Ascending aorta (tissue), 2 donors: ENCODE measurements at regions not wholly inside any gene's neighbourhood (a gene's known extent, or its start where the extent isn't known, plus 50 kb on each side); places are given as distances from the start of the nearest gene placed in this dataset.

ENCODE experiments used
- DNase-seq, 2 donors: peaks; one replicate each; pipeline ENCODE4 v3.0.0-alpha.2; 2019; ENCODE audit warnings: low spot score in 2 of 2
- H3K27ac ChIP-seq, 2 donors: fragments of 200-600 bp; sonication (generic); one replicate each; pipeline ENCODE4 v1.5.1; 2016 to 2017; ENCODE audit warnings: mild to moderate bottlenecking in 1 of 2
- H3K27me3 ChIP-seq: fragments of 200-600 bp; sonication (generic); one replicate; pipeline ENCODE4 v1.5.1; 2017
- H3K36me3 ChIP-seq, 2 donors: fragments of 200-600 bp; sonication (generic); one replicate each; pipeline ENCODE4 v1.5.1; 2016
- H3K4me1 ChIP-seq, 2 donors: fragments of 200-600 bp; sonication (generic); one replicate each; pipeline ENCODE4 v1.5.1; 2016 to 2017; ENCODE audit warnings: mild to moderate bottlenecking in 1 of 2
- H3K4me3 ChIP-seq, 2 donors: fragments of 200-600 bp; sonication (generic); one replicate each; pipeline ENCODE4 v1.5.1; 2016 to 2017; ENCODE audit warnings: mild to moderate bottlenecking in 1 of 2
- H3K9me3 ChIP-seq, 2 donors: fragments of 200-600 bp; sonication (generic); one replicate each; pipeline ENCODE4 v1.5.1; 2016
- intact Hi-C: fragments of 100-400 bp; cut with DNase I; formaldehyde crosslinking; loops from one replicate; pipeline ENCODE4 v1.15.1; 2023
- TF ChIP-seq, protein P1 (sequence below), 3 experiments: fragments of 200-600 bp in 2 of 3; fragments of 450-650 bp in 1 of 3; sonication (generic) in 2 of 3; IDR thresholded peaks; one replicate each; pipeline ENCODE4 v1.5.1; 2016 to 2019; ENCODE audit warnings: antibody characterized with exemption in 3 of 3, mild to moderate bottlenecking in 1 of 3, moderate library complexity in 1 of 3

DNA sequence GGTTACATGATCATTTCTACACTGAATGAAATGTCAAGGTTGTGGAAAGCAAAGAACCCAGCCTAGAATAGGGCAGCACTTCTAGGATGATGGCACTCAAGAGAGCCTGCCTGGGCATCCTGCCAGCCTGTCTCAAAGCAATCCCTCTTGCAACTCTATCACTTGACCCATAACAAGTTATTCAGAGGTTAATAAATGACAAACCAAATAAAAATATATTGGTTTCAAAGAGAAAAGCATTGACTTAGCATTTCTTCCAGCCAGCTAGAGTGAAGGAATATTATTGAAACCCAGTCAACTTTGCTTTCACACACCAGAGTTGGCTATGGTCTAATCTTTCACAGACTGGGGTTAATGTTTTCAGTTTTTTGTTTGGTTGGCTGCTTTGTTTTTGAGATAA, 214.6 kb upstream of the UBE2E2 start:
- Histone ChIP-seq H3K27me3 (no peaks in the 10 kb centered on the region), H3K36me3 (no peaks in the 10 kb centered on the region), H3K9me3 (no peaks in the 10 kb centered on the region), H3K4me3 (no peak overlapping the region), H3K4me1 (no peaks in the 10 kb centered on the region), H3K27ac (no peak overlapping the region)
- intact Hi-C loops, result no loop called here
- TF ChIP-seq, protein P1, sequence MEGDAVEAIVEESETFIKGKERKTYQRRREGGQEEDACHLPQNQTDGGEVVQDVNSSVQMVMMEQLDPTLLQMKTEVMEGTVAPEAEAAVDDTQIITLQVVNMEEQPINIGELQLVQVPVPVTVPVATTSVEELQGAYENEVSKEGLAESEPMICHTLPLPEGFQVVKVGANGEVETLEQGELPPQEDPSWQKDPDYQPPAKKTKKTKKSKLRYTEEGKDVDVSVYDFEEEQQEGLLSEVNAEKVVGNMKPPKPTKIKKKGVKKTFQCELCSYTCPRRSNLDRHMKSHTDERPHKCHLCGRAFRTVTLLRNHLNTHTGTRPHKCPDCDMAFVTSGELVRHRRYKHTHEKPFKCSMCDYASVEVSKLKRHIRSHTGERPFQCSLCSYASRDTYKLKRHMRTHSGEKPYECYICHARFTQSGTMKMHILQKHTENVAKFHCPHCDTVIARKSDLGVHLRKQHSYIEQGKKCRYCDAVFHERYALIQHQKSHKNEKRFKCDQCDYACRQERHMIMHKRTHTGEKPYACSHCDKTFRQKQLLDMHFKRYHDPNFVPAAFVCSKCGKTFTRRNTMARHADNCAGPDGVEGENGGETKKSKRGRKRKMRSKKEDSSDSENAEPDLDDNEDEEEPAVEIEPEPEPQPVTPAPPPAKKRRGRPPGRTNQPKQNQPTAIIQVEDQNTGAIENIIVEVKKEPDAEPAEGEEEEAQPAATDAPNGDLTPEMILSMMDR (IDR thresholded peaks at IDR 0.05), result no peak
- DNase-seq, result no peak

DNA sequence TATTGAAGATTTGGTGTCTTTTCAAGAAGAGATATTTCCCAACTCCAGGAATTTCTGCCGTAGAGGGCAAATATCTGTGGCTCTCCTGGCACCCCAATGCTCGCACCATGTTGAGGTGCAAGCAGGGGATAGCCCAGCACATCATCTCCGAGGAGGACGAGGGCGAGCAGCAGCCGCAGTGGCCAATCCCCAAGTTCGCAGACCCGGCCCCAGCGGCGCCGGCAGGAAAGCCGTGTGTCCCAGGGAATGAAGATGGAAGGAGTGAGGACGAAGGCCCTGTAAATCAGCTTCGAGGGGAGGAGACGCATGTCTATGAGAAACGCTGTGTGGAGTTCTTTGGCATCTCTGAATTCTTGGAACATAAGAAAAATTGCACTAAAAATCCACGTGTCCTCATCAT, 213.4 kb upstream of the UBE2E2 start:
- DNase-seq, result no peak
- Histone ChIP-seq H3K36me3 (no peaks in the 10 kb centered on the region), H3K27me3 (no peaks in the 10 kb centered on the region), H3K4me1 (no peaks in the 10 kb centered on the region), H3K27ac (no peak overlapping the region), H3K4me3 (no peak overlapping the region), H3K9me3 (no peaks in the 10 kb centered on the region)
- TF ChIP-seq, protein P1 (IDR thresholded peaks at IDR 0.05), result no peak
- intact Hi-C loops, result no loop called here

DNA sequence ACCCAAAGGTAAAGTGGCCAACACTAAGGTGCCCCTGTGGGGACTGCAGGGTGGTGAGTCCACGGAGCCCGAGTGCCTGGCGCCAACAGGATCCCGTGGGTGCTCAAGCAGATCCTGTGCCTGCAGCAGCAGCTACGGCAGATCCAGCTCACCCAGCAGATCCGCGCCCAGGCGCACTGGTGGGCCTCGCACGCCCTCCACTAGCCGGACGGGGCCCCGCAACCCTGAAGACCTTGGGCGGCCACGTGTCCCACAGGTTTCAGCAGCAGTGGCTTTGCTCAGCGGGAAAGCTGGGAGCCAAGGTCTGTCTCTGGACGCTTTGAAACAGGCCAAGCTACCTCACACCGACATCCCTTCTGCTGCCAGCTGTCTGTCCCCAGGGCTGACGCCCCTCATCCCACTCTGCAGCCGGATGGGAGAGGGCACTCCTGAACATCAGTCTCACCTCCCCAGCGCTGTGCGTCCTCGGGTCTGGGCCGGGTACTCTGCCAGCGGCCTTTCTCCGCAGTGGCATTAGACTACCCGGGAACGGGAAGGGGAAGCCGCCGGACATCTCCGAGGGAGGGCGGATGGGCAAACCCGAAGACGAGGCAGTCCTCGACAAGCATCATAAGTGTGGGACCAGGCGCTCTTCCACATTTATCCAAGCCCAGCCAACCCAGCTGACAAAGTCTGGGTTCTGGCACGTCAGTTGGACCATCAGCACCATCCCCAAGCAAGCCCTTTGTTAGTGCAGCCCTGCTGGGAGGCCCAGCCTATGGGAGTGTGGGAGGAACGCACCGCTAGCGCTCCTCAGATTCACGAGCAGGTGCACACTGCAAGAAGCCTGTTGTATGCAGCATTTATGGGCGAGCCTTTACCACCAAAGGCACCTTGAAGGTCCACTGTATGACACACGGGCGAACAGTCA, 212.6 kb upstream of the UBE2E2 start:
- no peak overlapping the region for H3K4me3 ChIP-seq
- intact Hi-C loops, result no loop called here
- H3K4me1 ChIP-seq, result no peaks in the 10 kb centered on the region
- no peak overlapping the region for H3K27ac ChIP-seq
- H3K9me3 ChIP-seq, result no peaks in the 10 kb centered on the region
- TF ChIP-seq, protein P1 (IDR thresholded peaks at IDR 0.05), result no peak
- H3K27me3 ChIP-seq, result no peaks in the 10 kb centered on the region
- no peak for DNase-seq
- H3K36me3 ChIP-seq, result no peaks in the 10 kb centered on the region

DNA sequence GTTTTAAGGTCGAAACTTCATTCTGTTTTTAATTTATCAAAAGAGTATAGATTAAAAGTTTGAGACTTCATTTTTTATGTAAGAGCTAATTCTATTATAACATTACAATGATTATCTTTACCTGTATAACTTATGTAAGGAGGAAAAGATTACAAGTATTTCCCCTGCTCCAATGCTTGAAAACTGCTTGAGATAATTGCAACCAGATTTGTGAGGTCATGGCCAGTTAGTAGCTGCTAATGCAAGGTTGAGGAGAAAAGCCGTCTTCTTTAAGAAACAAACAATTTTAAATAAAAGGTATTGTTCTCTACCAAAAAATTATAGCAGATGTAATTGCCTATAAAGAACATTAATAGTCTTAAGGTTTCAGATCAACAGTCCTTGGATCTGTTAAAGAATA, 208.3 kb upstream of the UBE2E2 start:
- Histone ChIP-seq H3K27ac (no peak overlapping the region), H3K9me3 (no peaks in the 10 kb centered on the region), H3K4me3 (no peak overlapping the region), H3K4me1 (no peaks in the 10 kb centered on the region), H3K27me3 (no peaks in the 10 kb centered on the region), H3K36me3 (no peaks in the 10 kb centered on the region)
- no peak for DNase-seq
- intact Hi-C loops, result no loop called here
- TF ChIP-seq, protein P1 (IDR thresholded peaks at IDR 0.05), result no peak

DNA sequence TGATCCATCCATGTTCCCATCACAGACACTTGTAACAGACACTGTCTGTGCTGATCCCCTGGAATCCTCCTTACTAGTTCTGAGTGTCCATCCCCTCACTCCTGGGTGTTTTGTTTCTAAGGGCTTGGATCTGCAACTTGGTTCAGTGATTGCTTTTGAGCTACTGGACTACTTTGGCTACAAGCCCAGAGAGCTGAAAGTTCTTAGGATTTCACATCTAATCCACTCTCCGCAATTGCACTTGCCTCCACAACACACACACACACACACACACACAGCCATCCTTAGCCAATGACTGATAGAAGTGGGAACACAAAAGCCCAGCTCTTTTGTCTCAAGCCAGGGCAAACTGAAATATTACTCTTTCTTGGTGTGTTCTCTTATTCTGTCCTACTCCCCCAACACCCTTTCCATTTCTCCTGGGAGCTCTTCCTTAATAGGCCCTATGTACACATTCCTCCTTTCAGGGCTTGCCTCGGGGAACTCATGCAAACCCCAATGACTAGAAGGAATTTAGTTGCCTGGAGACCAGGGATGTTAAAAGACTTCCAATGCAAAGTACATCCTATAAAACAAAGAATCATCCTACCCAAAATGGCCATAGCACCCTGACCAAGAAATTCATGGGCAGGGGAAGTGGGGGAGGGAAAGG, 206.1 kb upstream of the UBE2E2 start:
- no peaks in the 10 kb centered on the region for H3K27me3 ChIP-seq
- H3K4me1 ChIP-seq, result no peaks in the 10 kb centered on the region
- TF ChIP-seq, protein P1 (IDR thresholded peaks at IDR 0.05), result no peak
- intact Hi-C loops, result no loop called here
- no peak overlapping the region for H3K27ac ChIP-seq
- no peaks in the 10 kb centered on the region for H3K36me3 ChIP-seq
- H3K9me3 ChIP-seq, result no peaks in the 10 kb centered on the region
- no peak for DNase-seq
- no peak overlapping the region for H3K4me3 ChIP-seq
